ENCODE measurements at regions not wholly inside any gene's neighbourhood (a gene's known extent, or its start where the extent isn't known, plus 50 kb on each side); places are given as distances from the start of the nearest gene placed in this dataset.
"Not testable (repeated sequence)": the region's sequence is repeated elsewhere in the genome, so short reads cannot be mapped to it uniquely, and the experiment has no call there.

DNA sequence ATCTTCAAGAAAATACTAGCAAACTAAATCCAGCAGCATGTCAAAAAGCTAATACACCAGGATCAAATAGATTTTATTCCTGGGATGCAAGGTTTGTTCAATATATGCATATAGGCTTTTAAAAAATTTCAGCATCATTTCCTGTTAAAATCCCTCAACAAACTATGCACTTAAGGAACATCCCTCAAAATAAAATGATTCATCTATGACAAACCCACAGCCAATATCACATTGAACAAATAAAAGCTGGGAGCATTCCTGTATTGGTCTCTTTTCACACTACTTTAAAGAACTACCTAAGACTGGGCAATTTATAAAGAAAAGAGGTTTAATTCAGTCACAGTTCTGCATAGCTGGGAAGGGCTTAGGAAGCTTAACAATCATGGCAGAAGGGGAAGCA lies 726.7 kb downstream of the GRXCR1 start:
- no peak for DNase-seq (ENCODE audit: low spot score)

DNA sequence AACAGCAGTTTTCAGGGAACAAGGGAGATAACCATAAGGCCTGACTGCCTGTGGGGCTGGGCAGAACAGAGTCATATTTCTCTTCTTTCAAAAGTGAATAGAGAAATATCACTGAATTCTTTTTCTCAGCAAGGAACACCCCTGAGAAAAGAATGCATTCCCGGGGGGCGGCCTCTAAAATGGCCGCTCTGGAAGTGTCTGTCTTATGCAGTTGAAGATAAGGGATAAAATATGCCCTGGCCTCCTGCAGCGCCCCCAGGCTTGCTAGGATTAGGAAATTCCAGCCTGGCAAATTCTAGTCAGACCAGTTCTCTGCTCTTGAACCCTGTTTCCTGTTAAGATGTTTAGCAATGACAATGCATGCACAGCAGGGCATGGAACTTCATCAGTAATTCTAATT lies 745.4 kb downstream of the GRXCR1 start:
- DNase-seq (ENCODE audit: low spot score), result not testable (repeated sequence)

DNA sequence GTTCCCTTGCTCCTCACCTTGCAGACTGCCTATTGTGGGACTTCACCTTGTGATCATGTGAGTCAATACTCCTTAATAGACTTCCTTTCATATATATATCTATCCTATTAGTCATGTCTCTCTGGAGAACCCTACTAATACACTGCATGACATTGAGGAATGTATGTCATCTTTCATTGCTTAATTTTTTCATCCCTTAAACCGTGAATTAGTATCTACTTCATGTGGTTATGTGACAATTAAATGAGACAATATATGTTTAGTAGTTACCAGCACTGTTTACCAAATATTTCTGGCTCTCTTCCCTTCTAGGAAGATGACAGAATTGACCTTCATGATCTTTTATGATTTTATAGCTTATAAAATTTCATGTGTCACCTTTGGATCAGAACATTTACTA lies 759.5 kb downstream of the GRXCR1 start:
- DNase-seq (ENCODE audit: low spot score), result no peak

DNA sequence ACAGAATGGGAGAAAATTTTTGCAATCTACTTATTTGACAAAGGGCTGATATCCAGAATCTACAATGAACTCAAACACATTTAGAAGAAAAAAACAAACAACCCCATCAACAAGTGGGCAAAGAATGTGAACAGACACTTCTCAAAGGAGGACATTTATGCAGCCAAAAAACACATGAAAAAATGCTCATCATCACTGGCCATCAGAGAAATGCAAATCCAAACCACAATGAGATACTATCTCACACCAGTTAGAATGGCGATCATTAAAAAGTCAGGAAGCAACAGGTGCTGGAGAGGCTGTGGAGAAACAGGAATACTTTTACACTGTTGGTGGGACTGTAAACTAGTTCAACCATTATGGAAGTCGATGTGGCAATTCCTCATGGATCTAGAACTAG lies 767.0 kb downstream of the GRXCR1 start:
- not testable (repeated sequence) for DNase-seq (ENCODE audit: low spot score)

DNA sequence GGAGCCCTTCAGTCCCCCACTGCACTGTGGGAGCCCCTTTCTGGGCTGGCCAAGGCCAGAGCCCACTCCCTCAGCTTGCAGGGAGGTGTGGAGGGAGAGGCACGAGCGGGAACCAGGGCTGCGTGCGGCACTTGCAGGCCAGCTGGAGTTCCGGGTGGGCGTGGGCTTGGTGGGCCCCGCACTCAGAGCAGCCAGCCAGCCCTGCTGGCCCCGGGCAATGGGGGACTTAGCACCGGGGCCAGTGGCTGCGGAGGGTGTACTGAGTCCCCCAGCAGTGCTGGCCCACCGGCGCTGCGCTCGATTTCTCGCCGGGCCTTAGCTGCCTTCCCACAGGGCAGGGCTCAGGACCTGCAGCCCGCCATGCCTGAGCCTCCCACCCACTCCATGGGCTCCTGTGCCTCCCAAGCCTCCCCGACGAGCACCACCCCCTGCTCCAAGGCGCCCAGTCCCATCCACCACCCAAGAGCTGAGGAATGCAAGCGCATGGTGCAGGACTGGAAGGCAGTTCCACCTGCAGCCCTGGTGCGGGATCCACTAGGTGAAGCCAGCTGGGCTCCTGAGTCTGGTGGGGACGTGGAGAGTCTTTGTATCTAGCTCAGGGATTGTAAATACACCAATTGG lies 776.2 kb downstream of the KCTD8 start:
- DNase-seq (ENCODE audit: low spot score), result not testable (repeated sequence)

DNA sequence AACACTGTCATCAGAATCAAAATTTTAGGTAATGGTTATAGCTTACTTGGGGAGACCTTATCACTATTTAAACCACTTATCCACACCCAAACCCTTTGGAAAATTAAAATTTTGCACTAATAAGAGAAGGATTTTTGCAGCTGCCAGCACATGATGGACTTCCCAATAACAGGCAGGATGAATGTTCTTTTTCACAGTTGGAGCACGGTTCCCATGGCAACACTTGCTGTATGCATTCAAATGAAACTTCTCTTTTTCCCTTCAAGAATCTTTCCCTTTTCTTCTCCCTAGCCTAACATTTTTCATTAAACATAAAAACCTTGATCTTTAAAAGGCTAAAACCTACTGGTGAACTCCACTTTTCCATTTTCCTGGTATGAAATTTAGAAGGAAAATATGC lies 768.2 kb downstream of the KCTD8 start:
- no peak for DNase-seq (ENCODE audit: low spot score)

DNA sequence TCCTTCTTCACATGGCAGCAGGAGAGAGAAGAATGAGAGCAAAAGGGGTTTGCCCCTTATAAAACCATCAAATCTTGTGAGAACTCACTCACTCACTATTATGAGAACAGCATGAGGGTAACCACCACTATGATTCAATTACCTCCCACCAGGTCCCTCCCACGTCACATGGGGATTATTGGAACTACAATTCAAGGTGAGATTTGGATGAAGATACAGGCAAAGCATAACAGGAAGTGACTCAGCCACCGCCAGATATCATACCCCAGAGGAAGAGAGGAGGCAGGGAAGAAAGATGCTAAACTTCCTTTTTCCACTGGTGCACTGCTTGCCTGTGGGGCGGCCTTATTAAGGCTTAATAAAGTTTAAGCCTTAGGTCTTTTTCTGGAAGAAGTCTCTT lies 766.1 kb downstream of the KCTD8 start:
- DNase-seq (ENCODE audit: low spot score), result no peak

DNA sequence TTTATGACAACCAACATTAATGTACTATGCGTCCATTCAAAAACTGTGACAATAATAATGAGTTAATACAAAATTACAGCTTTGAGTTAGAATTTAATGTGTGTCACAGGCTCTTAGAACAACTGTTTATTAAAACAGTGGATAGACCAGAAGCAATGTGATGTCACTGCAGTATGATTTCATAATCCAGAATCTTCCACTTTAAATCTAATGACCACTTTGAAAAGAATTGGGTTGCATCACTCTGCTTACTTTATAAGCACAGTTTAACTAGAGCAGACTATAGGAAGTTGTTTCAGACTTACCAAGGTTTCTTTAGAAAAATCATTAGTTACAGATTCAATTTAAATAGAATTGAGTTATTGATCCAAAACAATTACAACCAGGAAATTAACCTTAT lies 758.5 kb downstream of the KCTD8 start:
- no peak for DNase-seq (ENCODE audit: low spot score)

DNA sequence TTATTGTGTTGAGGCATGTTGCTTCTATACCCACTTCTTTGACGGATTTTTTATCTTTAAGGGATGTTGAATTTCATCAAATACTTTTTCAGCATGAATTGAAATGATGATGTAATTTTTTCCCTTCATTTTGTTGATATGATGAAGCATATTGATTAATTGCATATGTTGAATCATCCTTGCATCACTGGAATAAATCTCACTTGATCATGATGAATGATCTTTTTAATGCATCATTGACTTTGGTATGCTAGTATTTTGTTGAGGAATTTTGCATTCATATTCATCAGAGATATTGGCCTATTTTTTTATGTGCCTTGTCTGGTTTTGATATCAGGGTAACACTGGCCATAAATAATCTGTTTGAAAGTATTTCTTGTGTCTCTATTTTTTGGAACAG lies 754.7 kb downstream of the KCTD8 start:
- no peak for DNase-seq (ENCODE audit: low spot score)

DNA sequence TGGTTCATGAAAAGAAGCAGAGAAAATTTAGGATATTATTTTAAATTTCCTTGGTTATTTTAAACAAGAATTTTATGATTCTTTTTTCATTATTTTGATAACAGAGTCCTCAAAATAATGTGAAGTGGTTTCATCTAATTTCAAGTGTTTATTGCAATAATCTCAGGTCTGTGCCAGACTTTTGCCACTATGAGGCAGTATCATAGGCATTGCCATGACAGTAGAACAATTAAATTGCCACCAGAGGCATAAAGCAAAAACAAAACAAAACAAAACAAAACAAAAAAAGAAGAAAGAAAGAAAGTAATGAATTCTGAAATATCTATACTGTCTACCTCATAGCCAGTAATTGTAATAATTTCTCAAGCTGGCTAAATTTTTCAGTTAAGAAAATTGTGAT lies 739.2 kb downstream of the KCTD8 start:
- no peak for DNase-seq (ENCODE audit: low spot score)

DNA sequence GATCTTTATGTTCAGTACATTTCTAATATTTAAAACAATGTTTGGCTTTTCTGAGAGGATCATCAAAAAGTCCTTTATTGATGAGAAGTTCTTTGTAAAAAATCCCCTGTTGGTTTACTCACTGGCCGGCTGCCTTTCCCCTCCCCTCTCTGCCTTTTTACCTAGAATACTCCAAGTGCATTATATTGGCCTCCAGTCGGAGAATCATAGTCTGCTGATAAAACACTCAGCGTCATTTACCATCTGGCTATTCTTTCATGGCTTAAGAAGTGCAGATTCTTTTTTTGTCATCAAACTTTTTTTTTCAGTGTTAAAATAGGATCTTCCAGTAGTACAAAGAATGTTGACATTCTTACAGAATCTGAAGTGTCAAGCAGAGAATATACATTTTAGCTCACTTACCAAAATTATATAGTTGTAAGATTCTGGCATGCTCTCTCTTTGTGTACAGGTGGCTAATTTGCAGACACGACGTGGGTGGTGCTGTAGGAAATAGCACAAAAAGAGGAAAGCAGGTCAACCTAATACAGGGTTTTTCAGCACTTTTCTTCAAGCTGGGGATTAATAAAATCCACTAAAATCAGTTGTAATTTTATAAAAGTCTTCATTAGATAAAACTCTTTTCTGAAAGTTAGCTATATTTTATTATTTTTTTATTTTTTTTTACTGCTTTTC lies 731.8 kb downstream of the KCTD8 start:
- DNase-seq (ENCODE audit: low spot score), result no peak

DNA sequence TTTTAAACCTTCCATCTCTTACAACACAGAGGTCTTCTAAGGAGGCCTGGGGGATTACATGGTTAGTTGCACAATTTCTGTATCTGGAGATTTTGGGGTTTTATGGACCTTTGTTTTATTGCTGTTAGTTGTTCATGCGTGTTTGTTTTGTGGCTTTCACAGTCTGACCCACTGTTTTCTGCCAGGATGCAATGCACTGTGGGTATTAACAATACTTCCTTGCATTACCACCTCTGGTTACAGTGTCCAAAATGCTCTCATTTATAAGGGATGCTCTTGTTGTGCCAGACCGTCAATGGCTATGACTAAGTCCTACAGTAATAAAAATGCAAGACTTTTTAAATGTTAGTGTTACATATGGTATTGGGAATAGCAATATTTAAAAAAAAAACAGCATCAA lies 730.2 kb downstream of the KCTD8 start:
- DNase-seq (ENCODE audit: low spot score), result no peak

DNA sequence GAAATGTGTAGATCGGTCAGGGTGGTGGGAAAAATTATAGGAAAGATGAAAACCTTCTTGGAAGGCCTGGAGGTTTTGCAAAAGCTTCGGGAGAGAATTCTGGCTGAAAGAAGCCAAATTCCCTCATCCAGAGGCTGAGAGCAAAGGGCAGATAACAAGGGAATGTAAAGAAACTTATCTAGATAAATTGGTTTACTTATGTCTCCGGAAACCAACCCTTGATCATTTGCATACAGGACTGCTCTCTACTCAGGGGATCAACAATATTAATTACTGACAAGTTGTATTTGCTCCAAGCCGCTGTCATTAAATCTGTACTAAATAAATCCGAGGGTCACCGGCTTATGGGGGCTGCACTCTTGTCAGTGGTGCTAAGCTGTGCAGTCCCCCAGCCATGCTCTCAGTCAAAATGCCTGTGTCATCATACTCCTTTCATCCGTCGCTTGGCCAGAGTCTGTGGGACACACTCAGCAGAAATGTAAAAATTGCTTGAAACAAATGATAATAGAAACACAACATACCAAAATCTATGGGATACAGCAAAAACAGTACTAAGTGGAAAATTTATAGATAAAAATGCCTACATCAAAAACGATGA lies 715.7 kb downstream of the KCTD8 start:
- no peak for DNase-seq (ENCODE audit: low spot score)

DNA sequence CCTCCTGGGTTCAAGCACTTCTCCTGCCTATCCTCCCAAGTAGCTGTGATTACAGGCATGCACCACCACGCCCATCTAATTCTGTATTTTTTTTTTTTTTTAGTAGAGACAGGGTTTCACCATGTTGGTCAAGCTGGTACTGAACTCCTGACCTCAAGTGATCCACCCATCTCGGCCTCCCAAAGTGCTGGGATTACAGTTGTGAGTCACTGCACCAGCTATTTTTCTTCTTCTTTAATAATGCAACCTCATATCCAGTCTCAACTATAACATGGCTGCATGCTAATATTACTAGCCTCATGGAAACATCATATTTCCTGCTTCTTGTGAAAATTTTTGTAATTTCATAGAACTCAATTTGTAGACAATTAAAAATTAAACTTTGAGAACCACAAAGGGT lies 706.5 kb downstream of the KCTD8 start:
- DNase-seq (ENCODE audit: low spot score), result no peak

DNA sequence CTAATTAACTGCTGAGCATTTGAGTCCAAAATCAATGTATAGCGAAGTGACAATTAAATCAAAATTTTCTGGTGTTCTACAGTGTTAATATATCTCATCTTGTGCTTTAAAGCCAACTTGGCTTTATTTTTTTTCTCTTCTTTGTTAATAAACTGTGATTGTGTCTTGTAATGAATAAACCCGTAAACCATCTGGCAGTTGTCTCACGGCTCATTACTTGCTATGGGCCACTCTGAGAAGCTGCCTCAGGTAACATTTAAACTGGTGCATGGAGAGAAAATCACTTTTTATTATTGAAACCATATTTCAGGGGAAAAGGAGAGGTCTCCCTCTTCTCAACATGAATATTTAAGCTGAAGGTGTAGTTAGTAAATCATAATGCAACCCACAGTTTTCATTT lies 694.0 kb downstream of the KCTD8 start:
- DNase-seq (ENCODE audit: low spot score), result no peak

DNA sequence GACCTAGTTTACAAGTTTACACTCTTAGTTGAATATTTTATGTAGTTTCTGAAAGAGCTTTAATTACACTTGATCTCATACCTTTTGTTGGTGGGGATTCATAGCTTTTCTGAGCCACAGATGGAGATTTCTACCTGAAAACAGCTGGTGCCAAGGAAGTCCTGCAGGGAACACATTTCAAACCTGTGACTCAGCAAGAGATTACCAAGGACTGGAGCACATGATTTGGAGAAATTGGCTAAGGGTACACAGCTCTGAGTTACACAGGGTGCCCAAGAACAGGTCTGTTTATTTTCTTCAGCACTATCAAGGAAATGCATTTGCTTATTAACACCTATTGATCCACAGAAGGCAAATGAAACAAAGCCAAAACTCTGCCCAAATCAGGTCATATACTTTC lies 691.5 kb downstream of the KCTD8 start:
- no peak for DNase-seq (ENCODE audit: low spot score)

DNA sequence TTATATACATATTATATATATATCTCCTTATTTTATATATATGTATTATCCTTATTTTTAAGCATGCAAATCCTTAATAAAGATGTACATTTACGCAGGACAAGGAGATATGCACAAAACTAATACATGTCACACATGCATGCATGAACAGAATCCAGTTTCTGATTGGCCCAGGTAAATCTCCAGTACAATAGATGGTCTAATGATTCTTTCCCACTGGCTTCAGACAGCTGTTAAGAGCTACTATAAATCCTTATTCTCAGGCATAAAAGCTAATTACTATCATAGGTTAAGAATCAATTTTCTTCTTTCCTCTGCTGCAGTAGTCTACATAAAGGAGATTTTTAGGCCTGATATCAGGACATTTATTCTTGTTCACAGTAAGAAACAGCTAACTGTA lies 689.8 kb downstream of the KCTD8 start:
- no peak for DNase-seq (ENCODE audit: low spot score)

DNA sequence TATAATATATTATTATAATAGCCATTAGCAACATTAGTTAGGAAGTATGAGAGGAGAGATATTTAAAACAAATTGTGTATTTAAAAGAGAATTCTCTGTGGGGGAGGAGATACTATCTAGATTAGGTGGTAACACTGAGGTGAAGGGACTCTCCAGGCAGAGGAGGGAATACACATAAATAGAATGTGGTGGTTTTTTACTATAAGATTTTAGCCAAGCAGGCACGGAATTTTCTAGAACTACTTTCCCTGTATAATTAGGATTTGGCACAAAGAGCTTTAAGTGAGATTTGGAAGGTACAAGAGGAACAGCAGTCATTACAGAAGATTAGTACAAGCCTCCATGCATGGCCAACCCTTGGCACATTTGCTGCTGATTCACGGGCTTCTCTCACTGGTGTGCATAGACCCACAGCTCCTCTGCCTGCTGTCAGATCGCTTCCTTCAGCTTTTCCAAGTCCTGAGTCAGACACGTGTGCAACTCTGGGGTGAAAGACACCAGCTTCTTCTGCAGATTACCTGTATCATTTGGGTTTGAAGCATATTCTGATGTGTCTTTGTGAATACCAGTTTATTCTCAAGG lies 685.5 kb downstream of the KCTD8 start:
- DNase-seq (ENCODE audit: low spot score), result no peak

DNA sequence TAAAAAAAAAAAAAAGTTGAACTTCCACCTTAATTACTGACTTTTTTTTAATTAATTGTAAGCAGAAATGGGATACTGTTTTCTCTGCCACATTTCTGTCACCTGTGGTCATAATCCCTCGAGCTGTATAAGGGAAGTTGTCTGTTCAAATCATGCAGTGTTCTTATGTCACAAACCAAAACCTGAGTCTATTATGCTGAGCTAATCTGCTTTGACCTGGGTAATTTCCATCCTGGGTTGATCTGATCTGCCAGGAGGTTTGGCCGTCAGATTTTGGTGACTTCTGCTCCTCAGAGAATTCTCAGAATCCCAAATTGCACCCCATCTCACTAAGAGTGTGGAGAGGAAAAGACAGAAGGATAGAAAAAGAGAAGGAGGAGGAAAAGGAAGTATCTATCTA lies 683.1 kb downstream of the KCTD8 start:
- DNase-seq (ENCODE audit: low spot score), result no peak

DNA sequence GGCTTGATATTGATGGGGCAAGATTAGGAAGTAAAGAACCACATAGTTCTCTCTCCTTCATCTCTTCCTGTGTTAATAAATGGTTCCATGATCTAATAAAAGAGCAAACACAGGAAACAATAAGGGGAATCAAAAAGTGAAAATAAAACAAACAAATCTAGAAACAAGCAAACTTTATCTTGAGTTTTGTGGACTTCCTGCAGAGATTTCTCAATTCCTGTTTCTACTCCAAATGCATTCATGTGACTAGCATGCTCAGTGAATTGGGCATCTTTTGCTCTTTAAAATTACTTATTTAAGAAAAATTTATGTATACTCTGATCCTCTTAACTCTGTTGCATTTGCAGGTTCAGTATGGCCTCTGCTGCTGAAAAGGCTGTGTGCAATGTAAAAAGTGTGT lies 682.0 kb downstream of the KCTD8 start:
- no peak for DNase-seq (ENCODE audit: low spot score)

DNA sequence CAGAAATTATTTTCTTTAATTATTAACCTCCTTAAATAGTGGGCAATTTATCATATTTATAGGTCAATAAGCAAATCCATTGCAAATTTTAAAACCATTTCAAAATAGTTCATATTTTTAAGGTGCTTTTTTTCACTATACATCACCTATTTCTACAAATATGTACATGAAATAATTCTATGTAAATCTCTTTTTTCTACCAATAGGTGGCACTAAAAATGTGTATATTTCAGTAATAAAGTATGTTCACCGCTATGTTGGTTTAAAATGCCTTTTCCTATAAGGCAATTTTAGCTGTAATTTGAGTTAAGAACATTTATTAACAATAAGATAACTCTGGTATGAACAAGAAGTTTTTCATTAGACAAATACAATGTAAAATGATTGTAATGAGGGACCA lies 672.2 kb downstream of the KCTD8 start:
- peak; percentile 50 for DNase-seq (ENCODE audit: low spot score)

DNA sequence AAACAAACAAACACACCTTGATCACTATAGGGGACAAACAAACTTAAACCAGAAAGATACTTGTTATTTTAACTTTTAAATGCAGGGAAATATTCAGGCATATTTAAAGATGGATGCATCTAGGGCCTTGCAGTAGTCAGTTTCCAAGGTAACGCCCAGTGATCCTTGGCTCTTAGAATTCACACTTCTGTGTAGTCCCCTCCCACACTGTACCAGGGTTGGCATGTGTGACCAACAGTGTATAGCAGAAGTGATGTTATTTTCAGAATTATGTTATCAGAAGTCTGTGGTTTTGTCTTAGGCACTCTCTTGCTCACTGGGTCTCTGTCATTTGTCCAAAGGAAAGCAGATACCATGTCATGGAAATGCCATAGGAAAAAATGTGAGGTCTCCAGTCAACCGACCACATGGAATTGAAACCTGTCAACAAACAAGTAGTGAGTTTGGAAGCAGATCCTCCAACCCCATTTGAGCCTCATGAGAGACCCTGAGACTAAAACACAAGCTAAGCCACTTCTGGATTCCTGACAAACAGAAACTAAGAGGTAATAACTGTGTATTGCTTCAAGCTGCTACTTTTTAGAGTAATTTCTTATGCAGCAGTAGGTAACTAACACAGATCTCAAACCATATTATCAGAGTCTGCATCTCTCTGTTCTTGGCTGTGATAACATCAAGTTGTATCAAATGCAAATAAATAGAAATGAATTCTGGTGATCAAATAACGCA lies 670.3 kb downstream of the KCTD8 start:
- no peak for DNase-seq (ENCODE audit: low spot score)

All from HT-29 (cell line).